ENCODE measurements at regions not wholly inside any gene's neighbourhood (a gene's known extent, or its start where the extent isn't known, plus 50 kb on each side); places are given as distances from the start of the nearest gene placed in this dataset.

- Histone ChIP-seq H3K27me3 (replicated peaks in 1 of 2; ENCODE audit: control insufficient read depth in 2 of 2, extremely low read depth in 1 of 2, insufficient read depth in 2 of 2, low read length in 1 of 2) (no peaks in the 10 kb centered on the region), H3K36me3 (ENCODE audit: control insufficient read depth in 2 of 2, extremely low read depth in 1 of 2, insufficient read depth in 1 of 2, low read length in 1 of 2) (no peaks in the 10 kb centered on the region), H3K4me3 (ENCODE audit: control insufficient read depth in 1 of 2, extremely low read depth in 1 of 2, low read length in 1 of 2) (no peak overlapping the region), H3K4me1 (ENCODE audit: control insufficient read depth in 1 of 2, extremely low read depth in 1 of 2, insufficient read depth in 2 of 2, low read length in 2 of 2) (peaks cover 11 to 28% of the 10 kb centered on the region in 2 experiments), H3K27ac (ENCODE audit: low read length) (no peak overlapping the region), H3K9me3 (no peaks in the 10 kb centered on the region)
- ChIA-PET POLR2A (interaction anchor here in 1 of 2 donors (1.0 kb wide), 1 partner anchor 243 kb away, joined by 3 read pairs; no protein-coding TSS in a partner anchor), CTCF (interaction anchor here (3.4 to 14.1 kb wide), 3 partner anchors 243 to 464 kb away, joined by 15 to 287 read pairs (median 104); no protein-coding TSS in a partner anchor)
- Mint-ChIP-seq H3K9me3 (no peaks in the 10 kb centered on the region), H3K27ac (peak overlapping the region in 1 of 2 donors; percentile 19), H3K4me3 (no peak overlapping the region), H3K36me3 (no peaks in the 10 kb centered on the region), H3K4me1 (peaks cover 65 to 82% (median 76%) of the 10 kb centered on the region in 3 donors), H3K27me3 (no peaks in the 10 kb centered on the region)
- ATAC-seq (replicated peaks in 1 of 4) (peak; percentile 13 to 65 (median 60)), DNase-seq (peak; percentile 53 to 88 (median 74))
- WGBS (ENCODE audit: insufficient coverage) = 64% methylated on average over 2 of the region's 4 CpGs
Measured at GRCh38 chr2:136378712-136379595, 261.0 kb upstream of the CXCR4 start.

GRCh38 chr2:136377423-136378382, 259.8 kb upstream of the CXCR4 start:
- H3K27me3 Mint-ChIP-seq = no peaks in the 10 kb centered on the region
- 83% methylated on average over 3 of the region's 7 CpGs for WGBS (ENCODE audit: insufficient coverage)
- DNase-seq (no peak), ATAC-seq (replicated peaks in 1 of 4) (no peak)
- CTCF ChIA-PET = interaction anchor here (0.6 to 14.1 kb wide), 7 partner anchors 21 to 464 kb away, joined by 3 to 287 read pairs (median 7); no protein-coding TSS in a partner anchor
- peaks cover 8 to 28% of the 10 kb centered on the region in 2 experiments for H3K4me1 ChIP-seq (ENCODE audit: control insufficient read depth in 1 of 2, extremely low read depth in 1 of 2, insufficient read depth in 2 of 2, low read length in 2 of 2)
- POLR2A ChIA-PET = interaction anchor here (1.0 to 1.5 kb wide), 2 partner anchors 241 to 242 kb away, joined by 3 to 7 read pairs; no protein-coding TSS in a partner anchor
- H3K36me3 ChIP-seq (ENCODE audit: control insufficient read depth in 2 of 2, extremely low read depth in 1 of 2, insufficient read depth in 1 of 2, low read length in 1 of 2) = no peaks in the 10 kb centered on the region
- no peaks in the 10 kb centered on the region for H3K36me3 Mint-ChIP-seq
- H3K27ac ChIP-seq (ENCODE audit: low read length) = no peak overlapping the region
- no peaks in the 10 kb centered on the region for H3K9me3 ChIP-seq
- H3K4me3 Mint-ChIP-seq = peak overlapping the region in 1 of 3 donors; percentile 38
- peak overlapping the region; percentile 83 to 84 for H3K27ac Mint-ChIP-seq
- no peak overlapping the region for H3K4me3 ChIP-seq (ENCODE audit: control insufficient read depth in 1 of 2, extremely low read depth in 1 of 2, low read length in 1 of 2)
- no peaks in the 10 kb centered on the region for H3K27me3 ChIP-seq (replicated peaks in 1 of 2; ENCODE audit: control insufficient read depth in 2 of 2, extremely low read depth in 1 of 2, insufficient read depth in 2 of 2, low read length in 1 of 2)
- H3K4me1 Mint-ChIP-seq = peaks cover 53 to 69% (median 63%) of the 10 kb centered on the region in 3 donors
- H3K9me3 Mint-ChIP-seq = no peaks in the 10 kb centered on the region

GRCh38 chr2:136376798-136377211, 258.9 kb upstream of the CXCR4 start:
- no peak overlapping the region for H3K4me3 ChIP-seq (ENCODE audit: control insufficient read depth in 1 of 2, extremely low read depth in 1 of 2, low read length in 1 of 2)
- POLR2A ChIA-PET = interaction anchor here in 1 of 2 donors (0.5 to 1.5 kb wide), 3 partner anchors 241 to 429 kb away, joined by 4 to 8 read pairs (median 7); no protein-coding TSS in a partner anchor
- no peaks in the 10 kb centered on the region for H3K36me3 ChIP-seq (ENCODE audit: control insufficient read depth in 2 of 2, extremely low read depth in 1 of 2, insufficient read depth in 1 of 2, low read length in 1 of 2)
- Mint-ChIP-seq H3K4me3 (peak overlapping the region in 2 of 3 donors; percentile 38 to 40), H3K9me3 (no peaks in the 10 kb centered on the region), H3K36me3 (no peaks in the 10 kb centered on the region), H3K4me1 (peaks cover 44 to 60% (median 54%) of the 10 kb centered on the region in 3 donors), H3K27me3 (no peaks in the 10 kb centered on the region), H3K27ac (peak overlapping the region; percentile 83 to 84)
- peaks cover 3 to 19% of the 10 kb centered on the region in 2 experiments for H3K4me1 ChIP-seq (ENCODE audit: control insufficient read depth in 1 of 2, extremely low read depth in 1 of 2, insufficient read depth in 2 of 2, low read length in 2 of 2)
- DNase-seq (no peak), ATAC-seq (replicated peaks in 1 of 4) (peak in 1 of 4 experiments; percentile 32)
- 56% methylated on average over 4 of the region's 6 CpGs for WGBS (ENCODE audit: insufficient coverage)
- CTCF ChIA-PET = interaction anchor here (0.6 to 14.1 kb wide), 8 partner anchors 8 to 463 kb away, joined by 3 to 287 read pairs (median 4); no protein-coding TSS in a partner anchor
- no peaks in the 10 kb centered on the region for H3K27me3 ChIP-seq (replicated peaks in 1 of 2; ENCODE audit: control insufficient read depth in 2 of 2, extremely low read depth in 1 of 2, insufficient read depth in 2 of 2, low read length in 1 of 2)
- no peaks in the 10 kb centered on the region for H3K9me3 ChIP-seq
- H3K27ac ChIP-seq (ENCODE audit: low read length) = no peak overlapping the region

- H3K27ac ChIP-seq (ENCODE audit: low read length) = peak overlapping the region; percentile 10
- peaks cover 0 to 14% of the 10 kb centered on the region in 2 experiments for H3K4me1 ChIP-seq (ENCODE audit: control insufficient read depth in 1 of 2, extremely low read depth in 1 of 2, insufficient read depth in 2 of 2, low read length in 2 of 2)
- CTCF ChIA-PET = interaction anchor here (0.6 to 14.1 kb wide), 7 partner anchors 8 to 462 kb away, joined by 3 to 287 read pairs (median 4); no protein-coding TSS in a partner anchor
- no peaks in the 10 kb centered on the region for H3K9me3 ChIP-seq
- ATAC-seq (replicated peaks in 1 of 4) (peak in 3 of 4 experiments; percentile 27 to 60 (median 29)), DNase-seq (peak in 11 of 35 experiments; percentile 6 to 46 (median 16))
- no peaks in the 10 kb centered on the region for H3K27me3 ChIP-seq (replicated peaks in 1 of 2; ENCODE audit: control insufficient read depth in 2 of 2, extremely low read depth in 1 of 2, insufficient read depth in 2 of 2, low read length in 1 of 2)
- H3K27ac Mint-ChIP-seq = peak overlapping the region; percentile 83 to 84
- POLR2A ChIA-PET = interaction anchor here in 1 of 2 donors (0.5 to 1.5 kb wide), 3 partner anchors 240 to 429 kb away, joined by 4 to 8 read pairs (median 7); no protein-coding TSS in a partner anchor
- H3K9me3 Mint-ChIP-seq = no peaks in the 10 kb centered on the region
- 89% methylated on average over 6 of the region's 6 CpGs for WGBS (ENCODE audit: insufficient coverage)
- no peak overlapping the region for H3K4me3 Mint-ChIP-seq
- H3K4me3 ChIP-seq (ENCODE audit: control insufficient read depth in 1 of 2, extremely low read depth in 1 of 2, low read length in 1 of 2) = no peak overlapping the region
- H3K4me1 Mint-ChIP-seq = peaks cover 38 to 54% (median 48%) of the 10 kb centered on the region in 3 donors
- H3K36me3 Mint-ChIP-seq = no peaks in the 10 kb centered on the region
- no peaks in the 10 kb centered on the region for H3K36me3 ChIP-seq (ENCODE audit: control insufficient read depth in 2 of 2, extremely low read depth in 1 of 2, insufficient read depth in 1 of 2, low read length in 1 of 2)
- H3K27me3 Mint-ChIP-seq = no peaks in the 10 kb centered on the region
Measured at GRCh38 chr2:136376211-136376610, 258.3 kb upstream of the CXCR4 start.

GRCh38 chr2:136375017-136375901, 257.3 kb upstream of the CXCR4 start:
- H3K9me3 Mint-ChIP-seq = no peaks in the 10 kb centered on the region
- POLR2A ChIA-PET = no interaction called here
- H3K27me3 Mint-ChIP-seq = no peaks in the 10 kb centered on the region
- H3K4me1 Mint-ChIP-seq = peaks cover 36 to 49% (median 46%) of the 10 kb centered on the region in 3 donors
- Histone ChIP-seq H3K9me3 (no peaks in the 10 kb centered on the region), H3K4me3 (ENCODE audit: control insufficient read depth in 1 of 2, extremely low read depth in 1 of 2, low read length in 1 of 2) (no peak overlapping the region), H3K27me3 (replicated peaks in 1 of 2; ENCODE audit: control insufficient read depth in 2 of 2, extremely low read depth in 1 of 2, insufficient read depth in 2 of 2, low read length in 1 of 2) (no peaks in the 10 kb centered on the region), H3K36me3 (ENCODE audit: control insufficient read depth in 2 of 2, extremely low read depth in 1 of 2, insufficient read depth in 1 of 2, low read length in 1 of 2) (no peaks in the 10 kb centered on the region), H3K4me1 (ENCODE audit: control insufficient read depth in 1 of 2, extremely low read depth in 1 of 2, insufficient read depth in 2 of 2, low read length in 2 of 2) (peaks cover 0 to 14% of the 10 kb centered on the region in 2 experiments), H3K27ac (ENCODE audit: low read length) (peak overlapping the region; percentile 10)
- DNase-seq = no peak
- H3K36me3 Mint-ChIP-seq = no peaks in the 10 kb centered on the region
- WGBS (ENCODE audit: insufficient coverage) = 43% methylated on average over 3 of the region's 5 CpGs
- peak in 1 of 4 experiments; percentile 10 for ATAC-seq (replicated peaks in 1 of 4)
- CTCF ChIA-PET = interaction anchor here in 1 of 2 donors (14.1 kb wide), 1 partner anchor 459 kb away, joined by 287 read pairs; no protein-coding TSS in a partner anchor
- no peak overlapping the region for H3K4me3 Mint-ChIP-seq
- H3K27ac Mint-ChIP-seq = peak overlapping the region; percentile 64 to 68

All from T-cell (primary cell).